ENCODE measurements at regions not wholly inside any gene's neighbourhood (a gene's known extent, or its start where the extent isn't known, plus 50 kb on each side); places are given as distances from the start of the nearest gene placed in this dataset.

DNA sequence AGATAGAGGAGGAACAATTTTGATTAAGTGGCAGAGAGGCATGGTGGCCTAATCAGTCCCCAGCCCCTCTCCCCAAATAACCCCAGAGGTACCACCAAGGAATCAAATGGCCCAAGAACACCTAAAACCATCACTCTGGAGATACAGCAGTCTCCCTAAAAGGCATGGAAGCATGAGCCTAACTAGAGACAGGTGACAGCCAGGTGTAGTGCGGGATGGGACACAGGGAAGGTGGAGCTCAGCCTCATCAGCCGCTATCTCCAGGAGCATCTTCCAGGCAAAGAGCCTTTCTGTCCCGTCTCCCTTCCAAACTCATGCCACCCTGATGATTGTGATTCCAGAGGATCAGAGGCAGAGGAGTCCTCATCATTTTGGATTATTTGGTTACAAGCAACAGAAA lies 144.7 kb downstream of the COPS8 start:
- TF ChIP-seq, protein P1, sequence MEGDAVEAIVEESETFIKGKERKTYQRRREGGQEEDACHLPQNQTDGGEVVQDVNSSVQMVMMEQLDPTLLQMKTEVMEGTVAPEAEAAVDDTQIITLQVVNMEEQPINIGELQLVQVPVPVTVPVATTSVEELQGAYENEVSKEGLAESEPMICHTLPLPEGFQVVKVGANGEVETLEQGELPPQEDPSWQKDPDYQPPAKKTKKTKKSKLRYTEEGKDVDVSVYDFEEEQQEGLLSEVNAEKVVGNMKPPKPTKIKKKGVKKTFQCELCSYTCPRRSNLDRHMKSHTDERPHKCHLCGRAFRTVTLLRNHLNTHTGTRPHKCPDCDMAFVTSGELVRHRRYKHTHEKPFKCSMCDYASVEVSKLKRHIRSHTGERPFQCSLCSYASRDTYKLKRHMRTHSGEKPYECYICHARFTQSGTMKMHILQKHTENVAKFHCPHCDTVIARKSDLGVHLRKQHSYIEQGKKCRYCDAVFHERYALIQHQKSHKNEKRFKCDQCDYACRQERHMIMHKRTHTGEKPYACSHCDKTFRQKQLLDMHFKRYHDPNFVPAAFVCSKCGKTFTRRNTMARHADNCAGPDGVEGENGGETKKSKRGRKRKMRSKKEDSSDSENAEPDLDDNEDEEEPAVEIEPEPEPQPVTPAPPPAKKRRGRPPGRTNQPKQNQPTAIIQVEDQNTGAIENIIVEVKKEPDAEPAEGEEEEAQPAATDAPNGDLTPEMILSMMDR (IDR thresholded peaks at IDR 0.05), result no peak
- TF ChIP-seq ESRRA (IDR thresholded peaks at IDR 0.05; ENCODE audit: borderline replicate concordance, low read length), result no peak
- TF ChIP-seq RCOR1 (IDR thresholded peaks at IDR 0.05; ENCODE audit: low read depth, low read length), result no peak
- no peak for TF ChIP-seq NR3C1 (IDR thresholded peaks at IDR 0.05)
- no peak for TF ChIP-seq POLR2A (IDR thresholded peaks at IDR 0.05; ENCODE audit: low read length)

Measured in A549 (cell line).